ENCODE measurements at regions not wholly inside any gene's neighbourhood (a gene's known extent, or its start where the extent isn't known, plus 50 kb on each side); places are given as distances from the start of the nearest gene placed in this dataset.

DNA sequence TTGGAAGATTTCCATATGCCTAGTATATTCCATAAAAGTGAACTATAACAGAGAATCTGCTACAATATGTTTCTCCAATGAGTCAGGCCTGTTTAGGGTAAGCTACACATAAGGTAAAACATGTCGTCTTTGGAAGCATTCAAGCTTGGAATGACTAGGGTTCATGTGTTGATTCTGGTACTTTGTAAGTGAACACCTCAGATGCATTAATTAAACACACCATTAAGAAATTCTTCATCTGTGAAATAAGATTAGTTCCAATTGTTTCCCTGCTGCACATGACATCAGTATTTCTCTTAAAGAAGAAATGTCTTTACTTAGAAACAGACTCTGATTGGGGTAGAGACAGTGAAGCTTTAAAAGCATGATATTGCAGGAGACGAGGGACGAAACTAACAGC lies 461.1 kb upstream of the NXPH2 start:
- no peak for DNase-seq

DNA sequence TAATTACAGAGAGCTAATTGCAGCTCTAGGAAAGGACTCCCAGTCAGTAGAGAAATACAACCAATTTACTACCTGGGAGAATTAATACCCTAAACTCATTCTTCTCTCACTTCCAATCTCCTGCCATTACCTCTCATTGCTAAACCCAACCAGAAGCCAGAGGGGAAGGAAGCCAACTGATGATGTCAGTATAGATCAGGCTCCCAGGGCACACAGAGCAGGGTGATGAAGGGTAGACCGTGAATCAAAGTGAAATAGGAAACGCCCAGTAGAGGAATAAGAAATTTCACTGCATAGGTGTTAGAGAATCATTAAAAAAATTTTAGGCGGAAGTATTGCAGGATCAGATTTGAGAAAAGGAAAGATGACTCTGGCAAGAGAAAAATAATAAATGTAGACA lies 456.8 kb upstream of the NXPH2 start:
- DNase-seq = no peak

GRCh38 chr2:139230881-139231280 lies 450.7 kb upstream of the NXPH2 start:
- DNase-seq = no peak

DNA sequence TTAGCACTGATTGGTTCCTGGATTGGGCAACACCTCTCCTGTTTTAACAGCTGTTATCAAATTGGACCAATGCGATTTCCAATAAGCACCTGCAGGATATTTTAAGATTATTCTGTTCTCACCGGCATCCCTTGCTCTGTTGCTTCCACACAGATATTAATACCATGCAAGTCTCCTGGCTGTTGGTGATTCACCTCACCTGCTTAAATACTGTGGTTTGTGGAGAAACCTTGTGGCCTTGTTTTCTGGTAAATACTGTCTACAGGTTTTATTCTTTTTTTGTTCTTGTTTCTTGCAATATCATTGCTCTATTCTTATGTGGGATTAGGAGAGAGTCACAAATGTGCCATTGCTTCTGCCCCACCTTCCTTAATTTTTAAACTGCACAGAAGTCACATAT lies 448.1 kb upstream of the NXPH2 start:
- no peak for DNase-seq

GRCh38 chr2:139225961-139226360 lies 445.8 kb upstream of the NXPH2 start:
- DNase-seq = no peak

- DNase-seq = no peak
These were observed 438.0 kb upstream of the NXPH2 start for GRCh38 chr2:139218181-139218580.

GRCh38 chr2:139217641-139218040 lies 437.5 kb upstream of the NXPH2 start:
- DNase-seq = no peak

DNA sequence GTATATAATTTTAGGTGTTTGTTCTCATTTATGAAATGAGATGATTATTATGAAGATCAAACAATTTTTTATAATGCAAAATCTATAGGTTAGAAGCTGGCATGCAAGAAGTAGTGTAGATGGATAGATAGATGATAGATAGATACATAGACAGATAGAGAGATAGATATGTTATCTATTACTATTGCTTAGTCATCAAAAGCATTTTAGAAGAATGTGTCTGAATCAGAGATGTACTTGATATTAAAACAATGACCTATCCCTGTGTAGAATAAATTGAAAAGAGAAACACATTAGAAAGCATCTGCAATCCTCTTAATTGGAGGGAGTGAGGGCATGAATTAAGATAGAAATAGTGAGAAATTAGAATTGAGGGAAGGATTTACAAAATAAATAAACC lies 436.2 kb upstream of the NXPH2 start:
- DNase-seq = no peak

DNA sequence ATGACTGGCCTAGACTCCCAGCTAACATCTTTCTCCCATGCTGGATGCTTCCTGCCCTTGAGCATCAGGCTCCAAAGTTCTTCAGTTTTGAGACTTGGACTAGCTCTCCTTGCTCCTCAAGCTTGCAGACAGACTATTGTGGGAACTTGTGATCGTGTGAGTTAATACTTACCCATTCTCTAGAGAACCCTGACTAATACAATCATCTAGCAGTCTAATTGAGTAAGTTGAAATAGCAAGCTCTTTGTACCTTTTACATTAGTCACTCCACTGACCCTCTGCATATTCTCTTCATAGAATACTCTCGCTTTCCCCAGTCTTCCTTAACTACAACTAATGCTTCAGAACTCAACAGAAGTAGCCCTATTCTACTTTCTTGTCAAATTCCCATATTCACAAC lies 434.6 kb upstream of the NXPH2 start:
- DNase-seq = no peak

GRCh38 chr2:139209586-139209985 lies 429.4 kb upstream of the NXPH2 start:
- no peak for DNase-seq

DNA sequence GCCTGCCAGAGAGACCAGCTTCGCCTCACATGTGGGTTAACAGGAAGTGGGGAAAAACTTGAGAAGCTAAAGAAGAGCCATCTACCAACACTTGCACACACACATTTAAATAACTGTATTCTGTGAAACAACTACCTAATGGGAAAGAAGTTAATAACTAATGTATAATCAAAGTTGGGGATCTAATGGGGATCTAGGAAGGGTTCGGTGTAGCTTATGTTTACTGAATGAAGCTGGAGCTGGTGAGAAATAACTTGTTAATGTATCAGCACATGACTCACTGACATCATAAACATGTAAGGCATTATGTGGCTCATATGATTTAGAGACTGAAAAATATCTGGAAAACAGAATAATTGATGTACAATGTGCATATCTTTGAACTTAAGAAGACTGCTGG lies 421.3 kb upstream of the NXPH2 start:
- no peak for DNase-seq

DNA sequence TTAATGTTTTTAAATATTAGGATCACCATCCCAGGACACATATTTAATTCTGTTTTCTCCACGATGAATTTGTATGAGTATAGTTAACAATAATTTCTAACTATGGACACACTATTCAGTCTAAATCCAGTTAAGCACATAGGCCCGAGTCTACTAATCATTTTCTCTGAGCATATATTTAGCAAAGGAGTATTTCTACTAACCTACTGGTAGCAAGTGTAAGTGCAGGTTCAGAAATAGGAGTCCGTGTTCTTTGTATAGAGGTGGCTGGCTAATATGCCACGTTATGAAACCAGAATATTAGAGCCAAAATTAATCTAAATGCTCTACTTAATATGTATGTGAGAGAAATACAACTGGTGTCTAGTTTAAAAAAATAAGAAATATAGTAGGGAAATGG lies 416.6 kb upstream of the NXPH2 start:
- DNase-seq = no peak

- DNase-seq = no peak
These were observed 414.4 kb upstream of the NXPH2 start for GRCh38 chr2:139194546-139194945.

DNA sequence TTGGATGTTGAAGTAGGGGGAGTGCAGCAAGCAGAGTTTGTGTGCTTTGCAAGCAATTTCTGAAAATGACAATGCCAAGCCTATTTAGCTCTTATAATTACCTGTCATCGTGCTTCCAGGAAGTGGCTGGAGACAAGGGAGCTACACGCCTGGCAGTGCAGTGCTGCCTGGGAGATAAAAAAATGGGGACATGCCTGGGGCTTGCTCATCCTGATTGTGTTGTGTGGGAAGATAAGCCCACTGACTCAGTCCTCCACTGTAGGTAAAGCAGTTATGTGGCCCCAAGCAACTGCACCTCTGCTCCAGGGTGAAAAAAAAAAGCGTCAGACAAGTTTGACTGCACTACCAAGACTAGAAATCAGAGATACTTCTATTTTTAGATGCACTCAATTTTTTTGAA lies 396.9 kb upstream of the NXPH2 start:
- no peak for DNase-seq

- no peak for DNase-seq
These were observed 395.3 kb upstream of the NXPH2 start for GRCh38 chr2:139175510-139175909.

- DNase-seq = no peak
These were observed 390.2 kb upstream of the NXPH2 start for GRCh38 chr2:139170406-139170805.

GRCh38 chr2:139165601-139166000 lies 385.4 kb upstream of the NXPH2 start:
- no peak for DNase-seq

DNA sequence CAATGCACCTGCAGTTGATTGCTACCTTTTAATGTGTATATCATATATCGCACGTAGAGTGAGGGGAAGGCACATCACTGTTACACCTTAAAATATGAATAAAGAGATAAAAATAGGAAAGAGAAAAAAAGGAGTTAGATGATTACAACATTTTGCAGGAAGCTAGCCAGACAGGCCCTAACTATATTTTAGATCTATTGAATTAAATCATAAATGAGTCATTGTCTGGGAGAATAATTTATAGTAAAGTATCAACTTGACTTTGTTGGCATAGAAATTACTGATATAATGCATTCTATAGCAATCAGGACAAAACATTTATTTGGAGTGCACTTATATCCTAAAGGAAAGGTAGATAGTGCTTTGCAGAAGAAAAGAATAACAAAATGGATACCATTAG lies 384.9 kb upstream of the NXPH2 start:
- no peak for DNase-seq

DNA sequence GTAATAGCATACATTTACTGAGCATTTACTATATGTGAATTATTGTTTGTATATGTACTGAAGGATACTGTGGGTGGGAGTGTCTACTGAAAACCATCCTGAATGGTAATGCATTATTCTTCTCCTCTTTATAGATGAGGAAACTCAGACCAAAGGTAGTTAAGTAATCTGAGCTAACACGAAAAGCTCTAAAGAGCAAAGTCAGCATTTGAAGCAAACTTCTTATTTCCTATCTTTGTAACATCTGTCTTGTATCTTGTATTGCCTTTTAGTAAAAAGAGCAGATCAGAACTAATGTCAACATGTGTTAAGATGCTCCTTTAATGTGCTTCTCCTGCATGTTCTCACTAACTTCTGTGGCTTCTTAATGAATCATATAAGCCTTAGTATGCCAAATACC lies 382.8 kb upstream of the NXPH2 start:
- DNase-seq = no peak

- DNase-seq = no peak
These were observed 382.3 kb upstream of the NXPH2 start for GRCh38 chr2:139162456-139162855.

GRCh38 chr2:139160836-139161235 lies 380.6 kb upstream of the NXPH2 start:
- DNase-seq = no peak

DNA sequence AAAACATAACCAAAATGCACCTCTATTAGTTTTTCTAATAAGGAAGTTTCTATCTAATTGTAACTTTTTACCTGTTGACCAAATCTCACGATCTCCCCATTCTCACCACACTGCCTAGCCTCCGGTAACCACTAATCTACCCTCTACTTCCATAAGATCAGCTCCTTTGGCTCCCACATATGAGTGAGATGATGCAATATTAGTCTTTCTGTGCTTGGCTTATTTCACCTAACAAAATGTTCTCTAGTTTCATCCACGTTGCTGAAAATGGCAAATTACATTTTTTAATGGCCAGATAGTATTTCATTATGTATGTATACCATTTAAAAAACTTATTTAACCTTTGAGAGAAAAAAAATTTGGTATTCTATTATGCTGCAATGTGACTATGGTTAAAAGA lies 379.0 kb upstream of the NXPH2 start:
- DNase-seq = no peak

DNA sequence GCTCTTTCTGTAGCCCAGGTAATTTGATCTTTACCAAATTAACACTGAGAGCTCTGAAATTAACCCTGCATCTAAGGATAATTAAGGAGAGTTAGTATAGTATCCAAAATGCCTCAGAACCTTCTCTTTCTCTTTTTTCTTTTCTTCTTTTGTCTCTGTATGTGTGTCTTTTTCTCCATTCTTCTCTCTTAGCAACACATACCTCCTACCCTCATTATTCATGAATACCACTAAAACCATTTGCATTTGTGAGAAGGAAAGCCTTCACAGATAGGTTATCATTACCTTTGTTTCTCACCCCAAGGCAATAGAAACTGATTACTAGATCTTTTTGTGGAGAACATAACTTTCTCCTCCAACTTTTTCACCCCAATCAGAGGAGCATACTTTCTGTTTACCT lies 376.5 kb upstream of the NXPH2 start:
- no peak for DNase-seq

DNA sequence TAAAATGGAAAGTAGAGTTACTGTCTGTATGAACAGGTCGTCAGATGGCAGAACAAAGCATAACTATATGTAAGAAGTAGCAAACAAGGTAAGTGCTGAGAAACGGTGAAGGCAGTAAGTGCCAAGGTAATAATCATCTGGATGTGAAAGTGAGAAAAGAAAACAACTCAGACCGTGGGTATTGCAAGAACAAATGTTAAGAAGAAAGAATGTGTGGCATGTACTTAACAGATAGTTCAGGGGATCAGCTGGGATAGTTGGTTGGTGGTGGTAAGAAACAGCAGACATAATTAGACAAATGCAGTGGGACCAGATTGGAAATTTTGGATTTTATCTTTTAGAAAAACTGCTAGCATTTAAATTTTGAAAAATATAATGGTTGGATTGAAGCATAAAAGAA lies 375.8 kb upstream of the NXPH2 start:
- no peak for DNase-seq

DNA sequence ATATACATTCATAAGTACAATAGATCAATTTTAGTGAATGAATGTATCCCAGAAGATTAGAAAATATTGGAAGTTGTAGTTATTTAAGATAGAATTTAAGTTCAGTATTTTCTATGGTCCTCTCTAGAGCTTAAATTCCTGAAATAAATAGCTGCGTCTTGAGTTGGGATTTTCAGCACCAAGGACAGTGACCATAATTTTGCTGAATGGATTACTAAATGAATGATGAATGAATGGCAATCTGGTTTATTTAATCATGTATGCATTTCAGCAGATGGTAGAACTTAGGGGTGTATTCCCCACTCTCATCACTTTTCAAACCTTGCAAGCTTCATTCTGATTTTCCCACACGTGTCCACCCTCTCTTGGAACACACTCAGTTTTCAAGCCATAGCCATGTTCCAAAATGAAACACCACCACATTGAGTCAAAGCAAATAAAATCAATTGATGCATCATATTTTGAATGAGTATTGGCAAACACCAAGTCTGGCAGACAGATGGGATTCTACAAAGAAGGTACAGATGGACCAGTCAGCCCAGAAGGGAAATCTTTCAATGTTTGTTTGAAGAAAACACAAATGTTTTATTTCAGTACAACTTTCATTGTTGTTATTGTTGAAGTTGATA lies 362.2 kb upstream of the NXPH2 start:
- no peak for DNase-seq

GRCh38 chr2:139124271-139124670 lies 344.1 kb upstream of the NXPH2 start:
- DNase-seq = no peak
